Fibroblast of peridontal ligament (primary cell): ENCODE measurements at regions not wholly inside any gene's neighbourhood (a gene's known extent, or its start where the extent isn't known, plus 50 kb on each side); places are given as distances from the start of the nearest gene placed in this dataset.

Experiments
- DNase-seq: peaks from one replicate; pipeline ENCODE4 v3.0.0-alpha.2; 2010; ENCODE audit errors: extremely low read depth

DNA sequence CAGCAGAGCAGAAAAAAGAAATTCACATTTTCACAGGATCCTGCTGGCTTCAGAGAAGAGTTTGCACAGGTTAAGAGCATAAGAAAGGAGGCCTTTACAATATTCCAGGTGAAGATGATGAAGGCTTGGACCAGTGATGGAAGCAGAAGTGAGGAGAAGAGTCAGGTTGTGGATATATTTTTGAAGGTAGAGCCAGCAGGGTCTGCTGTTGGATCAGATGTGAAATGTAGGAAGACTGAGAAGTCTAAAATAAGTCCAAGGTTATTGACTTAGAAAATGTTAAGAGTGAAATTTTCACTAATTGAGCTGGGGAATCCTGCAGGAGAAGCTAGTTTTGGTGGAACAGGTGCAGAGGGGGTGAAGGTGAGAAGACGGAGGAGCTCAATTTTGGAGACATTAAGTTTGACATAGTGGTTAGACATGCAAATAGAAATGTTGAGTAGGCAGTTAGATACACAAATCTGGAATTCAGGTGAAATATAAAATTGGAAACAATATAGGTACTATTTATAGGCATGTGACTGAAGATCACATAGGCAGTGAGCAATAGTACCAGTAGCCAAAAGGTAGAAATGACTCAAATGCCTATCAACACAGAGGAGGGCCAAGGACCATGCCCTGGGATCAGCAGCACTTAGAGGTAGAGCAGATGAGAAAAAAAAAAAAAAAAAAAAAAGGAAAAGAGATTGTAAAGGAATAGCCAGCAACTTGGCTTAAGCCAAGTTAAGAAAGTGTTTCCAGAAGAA, 252.0 kb downstream of the AASDHPPT start:
- DNase-seq: no peak

DNA sequence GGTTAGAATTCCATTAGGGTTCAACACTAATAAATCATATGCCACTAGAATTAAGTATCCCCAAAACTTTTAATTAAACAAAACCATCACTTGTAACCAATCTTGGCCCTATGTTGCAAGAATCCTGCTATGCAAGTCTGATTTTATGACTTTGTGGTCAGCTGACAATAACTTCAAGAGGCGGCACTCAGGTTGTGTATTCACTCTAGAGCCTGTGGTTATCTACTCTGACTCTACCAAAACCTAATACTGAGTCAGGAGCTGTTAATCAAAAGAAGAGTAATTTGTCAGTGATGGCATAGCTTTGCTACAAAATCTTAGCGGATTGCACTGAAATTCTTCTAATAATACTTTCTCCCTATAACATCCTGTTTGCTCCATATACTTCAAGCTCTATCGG, 253.7 kb downstream of the AASDHPPT start:
- no peak for DNase-seq

DNA sequence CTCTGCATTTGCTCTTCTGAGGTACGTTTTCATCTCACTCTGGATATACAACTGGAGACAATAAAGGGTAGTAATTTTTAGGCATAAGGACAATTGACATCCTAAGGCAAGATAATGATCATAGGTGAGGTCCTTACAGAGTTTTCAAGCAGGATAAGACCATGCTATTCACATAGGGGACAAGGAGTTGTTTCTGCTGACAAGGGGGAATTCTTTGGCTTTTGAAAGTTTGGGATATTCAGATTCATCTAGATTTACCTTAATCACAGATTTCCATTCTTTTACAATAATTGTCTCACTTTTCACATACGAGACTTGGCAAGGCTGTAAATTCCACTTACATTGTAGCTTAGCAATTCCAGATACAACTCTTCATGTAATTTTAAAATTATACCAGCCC, 256.2 kb downstream of the AASDHPPT start:
- no peak for DNase-seq

DNA sequence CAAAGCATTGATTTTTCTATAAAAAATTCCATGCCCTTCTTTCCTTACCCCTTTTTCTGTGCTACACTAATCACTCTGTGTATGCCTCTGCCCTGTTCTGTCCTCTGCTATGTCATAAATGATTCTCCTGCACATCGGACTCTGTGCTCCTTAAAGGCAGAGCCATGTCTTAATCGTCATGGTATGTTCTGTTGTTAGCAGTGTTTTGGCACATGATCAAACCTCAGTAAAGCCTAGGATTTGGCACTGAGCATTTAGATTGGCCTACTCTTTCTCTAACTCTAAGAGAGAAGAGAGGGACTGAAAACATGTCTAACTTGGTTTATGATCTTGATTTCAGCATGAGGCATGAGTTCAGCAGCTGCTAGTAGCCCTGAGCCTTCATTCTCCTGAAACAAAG, 266.9 kb downstream of the AASDHPPT start:
- DNase-seq: peak; percentile 85

DNA sequence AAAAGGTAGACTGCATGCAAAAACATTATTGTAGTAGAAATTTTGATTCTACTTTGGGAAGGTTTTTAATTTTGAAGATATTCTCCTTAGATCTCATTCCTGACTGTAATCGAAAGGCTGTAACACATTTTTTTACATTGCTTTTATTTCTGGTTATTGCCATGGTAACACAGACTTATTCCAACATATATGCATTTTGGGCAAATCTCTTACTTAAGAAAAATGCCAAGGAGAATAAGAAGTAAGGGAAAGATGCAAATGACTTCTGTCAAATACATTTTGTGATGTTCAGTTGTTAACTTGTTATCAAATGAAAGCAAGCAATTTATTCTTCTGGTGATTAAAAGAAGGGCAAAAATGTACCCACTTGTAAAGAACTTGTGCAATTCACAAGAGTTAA, 267.5 kb downstream of the AASDHPPT start:
- DNase-seq: no peak

DNA sequence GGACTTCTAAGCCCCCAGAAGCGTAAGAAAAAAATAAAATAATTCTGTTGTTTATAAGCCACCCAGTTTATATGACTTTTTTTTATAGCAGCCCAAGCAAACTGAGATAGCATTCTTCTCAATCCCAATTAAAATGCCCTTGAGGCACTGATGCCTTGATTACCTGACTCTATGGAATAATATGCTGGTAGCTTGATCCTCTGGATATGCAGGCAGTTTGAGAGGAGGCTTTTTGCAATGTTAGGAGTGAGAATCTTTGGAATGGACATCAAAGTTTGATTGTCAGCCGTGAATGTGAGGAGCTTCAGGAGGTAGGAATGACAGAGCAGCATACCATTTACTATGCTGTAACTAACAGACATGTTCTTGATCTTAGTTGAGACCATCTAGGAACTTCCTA, 275.6 kb downstream of the AASDHPPT start:
- DNase-seq: no peak

DNA sequence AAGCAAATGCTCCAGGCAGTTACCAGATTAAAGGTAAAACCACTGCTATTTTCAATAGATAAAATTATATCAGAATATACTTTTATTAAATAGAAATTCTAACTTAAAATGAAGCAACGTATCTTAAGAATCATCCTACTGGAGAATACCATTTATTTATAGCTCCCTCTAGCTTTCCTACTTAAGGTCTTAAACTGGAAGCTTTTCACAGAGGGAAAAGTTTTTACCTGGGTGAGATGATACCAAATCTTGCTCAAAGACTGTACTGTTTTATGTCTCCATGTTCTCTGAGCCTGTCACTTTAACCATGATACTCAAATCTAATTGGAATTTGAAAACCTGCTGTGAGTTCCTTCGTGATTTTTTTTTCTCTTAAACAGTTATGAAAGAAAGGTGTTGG, 291.8 kb downstream of the AASDHPPT start:
- DNase-seq: peak; percentile 26

DNA sequence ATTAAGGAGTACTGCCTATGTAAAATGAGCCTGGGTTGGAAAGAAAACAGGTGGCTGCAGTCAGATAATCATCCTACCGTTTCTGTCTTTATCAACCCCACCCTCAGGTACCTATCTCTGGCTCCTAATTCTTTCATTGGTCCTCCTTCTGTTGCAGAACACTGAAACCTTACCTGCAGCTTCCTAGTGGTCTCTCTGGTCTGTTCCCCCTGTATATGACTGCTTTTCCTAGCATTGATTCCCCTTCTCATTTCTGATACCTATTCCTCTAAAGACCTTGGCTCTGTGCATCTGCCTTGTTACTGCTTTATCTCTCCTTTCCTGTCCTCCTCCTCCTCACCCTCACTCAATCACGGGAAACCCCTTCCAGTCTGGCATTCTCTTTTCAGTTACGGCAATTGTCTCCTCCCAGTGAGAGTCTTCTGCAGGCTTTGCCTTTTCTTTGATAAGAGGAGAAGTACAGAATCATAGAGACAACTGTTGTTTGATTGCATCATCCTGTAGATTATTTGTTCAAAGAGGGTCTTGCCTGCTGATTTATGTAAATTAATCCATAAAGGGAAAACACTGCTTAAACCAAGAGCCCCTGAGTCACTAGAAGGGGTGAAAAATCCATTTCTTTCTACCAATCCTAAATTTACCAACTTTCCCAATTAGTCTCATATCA, 301.2 kb downstream of the AASDHPPT start:
- no peak for DNase-seq

DNA sequence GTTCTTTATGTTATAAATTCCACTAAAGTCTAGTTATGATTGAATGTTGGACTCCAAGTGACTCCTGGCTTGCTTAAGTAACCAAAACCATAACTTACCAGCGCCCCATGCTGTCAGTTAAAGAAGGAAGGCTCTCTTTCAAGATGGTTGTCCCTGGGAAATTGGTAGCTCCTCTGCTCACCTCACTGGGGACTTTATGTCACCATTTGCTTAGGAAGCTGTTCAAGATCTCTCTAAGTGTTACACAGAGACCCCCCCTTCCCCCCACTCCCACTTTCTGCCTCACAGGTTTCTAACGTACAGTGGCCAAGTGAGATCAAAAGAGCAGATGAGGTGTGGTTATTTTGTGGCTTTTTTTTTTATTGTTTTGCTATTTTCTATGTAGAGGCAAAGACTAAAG, 301.8 kb downstream of the AASDHPPT start:
- no peak for DNase-seq

DNA sequence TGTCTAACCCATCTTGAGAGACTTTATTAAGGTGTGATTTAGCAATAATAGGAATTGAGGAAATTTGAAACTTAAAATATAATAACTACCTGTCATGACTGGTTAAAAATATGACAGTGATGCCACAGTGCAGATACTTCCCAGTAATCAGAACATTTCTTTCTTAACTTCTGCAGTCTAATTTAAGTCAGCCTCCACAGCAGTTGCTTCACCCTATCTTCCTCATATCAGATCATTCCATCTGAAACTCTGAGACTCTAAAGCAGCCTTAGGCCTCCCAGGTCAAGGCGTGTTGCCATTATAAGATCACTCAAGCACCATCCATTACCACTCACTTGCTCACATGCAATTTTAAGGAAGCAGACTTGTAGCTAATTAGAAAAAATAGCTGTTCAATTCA, 302.2 kb downstream of the AASDHPPT start:
- no peak for DNase-seq

DNA sequence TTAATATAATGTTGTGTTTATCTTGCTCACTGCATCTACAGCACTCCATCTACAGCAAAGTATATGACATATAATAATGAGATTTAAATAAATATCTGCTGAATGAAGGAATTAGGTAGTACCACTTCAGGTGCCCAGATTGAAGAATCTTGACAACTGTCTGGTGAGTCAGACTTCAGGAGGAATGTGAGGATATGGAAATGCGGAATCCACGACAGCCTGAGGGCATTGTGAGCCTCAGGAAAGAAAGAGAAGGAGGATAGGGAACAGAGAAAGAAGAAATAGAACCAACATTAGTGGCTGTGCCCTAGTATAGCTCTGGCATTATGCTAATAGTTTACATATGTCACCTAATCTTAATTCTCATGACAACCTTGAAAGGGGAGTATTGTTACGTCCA, 304.4 kb downstream of the AASDHPPT start:
- DNase-seq: no peak

DNA sequence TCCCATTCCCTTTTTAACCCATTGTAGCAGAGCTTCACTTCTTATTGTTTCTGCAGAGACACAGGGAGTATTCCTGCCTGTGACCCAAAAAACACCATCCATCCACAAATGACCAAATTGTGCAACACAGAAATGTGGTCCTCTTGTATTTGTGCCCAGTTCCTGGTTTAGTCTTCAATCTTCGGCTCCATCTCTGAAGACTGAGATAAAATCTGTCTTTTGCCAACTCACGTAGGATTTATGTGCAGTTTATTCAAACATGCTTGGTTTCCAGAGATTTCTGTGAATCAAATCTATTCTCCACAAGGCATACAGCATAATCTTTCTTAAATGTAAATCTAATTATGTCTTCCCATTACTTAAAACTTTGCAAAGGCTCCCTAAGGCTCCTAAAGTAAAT, 307.0 kb downstream of the AASDHPPT start:
- DNase-seq: no peak

DNA sequence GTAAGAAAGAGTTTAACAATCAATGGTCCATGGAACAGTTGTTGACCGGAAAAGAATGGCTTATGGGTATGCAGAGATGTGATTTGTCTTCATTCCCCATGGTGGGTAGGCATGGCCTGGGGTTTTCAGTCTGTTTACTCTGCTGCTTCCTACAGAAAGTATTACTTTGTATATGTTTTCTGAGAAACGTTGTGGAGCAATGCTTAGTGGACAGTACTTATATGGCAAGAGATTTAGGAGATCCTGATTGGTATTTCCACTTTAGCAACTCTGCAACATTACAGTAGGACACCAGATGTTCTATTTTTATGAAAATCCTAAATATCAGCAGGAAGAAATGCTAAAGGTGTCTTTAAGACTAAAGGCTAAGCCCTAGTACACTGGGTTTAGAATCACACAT, 309.1 kb downstream of the AASDHPPT start:
- no peak for DNase-seq

DNA sequence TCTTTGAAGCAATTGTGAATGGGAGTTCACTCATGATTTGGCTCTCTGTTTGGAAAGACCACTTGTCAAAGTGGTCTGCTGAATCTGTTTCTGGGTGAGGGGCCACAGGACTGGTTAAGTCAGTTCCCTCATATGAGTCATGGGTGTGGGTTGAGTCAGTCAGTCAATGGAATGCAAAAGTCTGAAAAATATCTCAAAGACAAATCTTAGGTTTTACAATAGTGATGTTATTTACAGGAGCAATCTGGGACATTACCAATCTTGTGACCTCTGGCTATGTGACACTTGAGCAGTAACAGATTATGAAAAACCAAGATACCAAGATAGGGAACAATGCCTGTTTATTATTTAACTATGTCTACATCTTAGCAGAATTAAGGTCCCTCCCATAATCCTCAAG, 311.6 kb downstream of the AASDHPPT start:
- DNase-seq: peak; percentile 61

DNA sequence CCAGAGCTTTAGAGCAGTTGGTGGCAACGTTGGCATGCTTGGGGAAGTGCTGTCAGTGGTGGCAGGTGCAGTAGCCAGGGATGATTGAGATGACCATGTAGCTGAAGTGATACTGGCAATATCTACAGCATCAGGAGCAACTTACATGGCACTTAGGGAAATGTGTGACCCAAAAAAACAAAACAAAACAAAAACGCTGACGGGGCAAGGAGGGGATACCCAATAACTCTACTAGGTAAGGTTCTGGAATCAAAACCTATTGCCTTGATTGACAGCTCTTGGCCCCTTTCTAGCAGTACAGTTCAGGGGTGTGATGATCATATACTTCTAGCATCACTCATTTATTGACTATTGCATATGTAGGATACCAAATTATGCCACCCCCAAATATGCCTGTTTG, 312.6 kb downstream of the AASDHPPT start:
- no peak for DNase-seq

DNA sequence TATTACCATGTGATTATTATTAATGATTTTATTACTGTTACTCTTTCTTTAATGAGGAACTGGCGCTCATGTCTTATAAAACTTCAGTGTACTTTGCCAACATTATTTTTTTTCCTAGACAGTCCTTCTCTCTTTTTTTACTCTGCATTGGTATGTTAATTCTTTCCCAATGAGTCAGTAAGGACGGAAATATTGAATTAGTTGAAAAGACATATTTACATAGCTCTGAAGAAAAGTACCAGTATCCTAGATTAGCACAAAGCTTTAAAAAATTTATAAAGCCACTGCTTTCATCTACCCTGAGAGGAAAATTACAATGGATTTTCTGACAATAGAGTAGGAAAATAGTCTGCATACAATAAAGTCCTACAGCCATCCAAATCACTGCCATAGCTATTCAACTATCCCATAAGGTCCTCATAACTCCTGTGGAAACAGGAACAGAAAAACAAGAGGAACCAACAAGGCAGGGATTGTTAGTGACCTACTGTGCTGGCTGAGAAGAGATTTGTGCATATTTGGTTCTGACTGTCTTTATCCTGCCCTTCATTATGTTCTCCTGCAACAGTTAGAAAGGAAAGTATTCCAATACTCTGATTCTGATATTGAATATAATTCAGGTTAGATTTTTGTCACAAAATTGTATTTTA, 314.4 kb downstream of the AASDHPPT start:
- peak; percentile 82 for DNase-seq

DNA sequence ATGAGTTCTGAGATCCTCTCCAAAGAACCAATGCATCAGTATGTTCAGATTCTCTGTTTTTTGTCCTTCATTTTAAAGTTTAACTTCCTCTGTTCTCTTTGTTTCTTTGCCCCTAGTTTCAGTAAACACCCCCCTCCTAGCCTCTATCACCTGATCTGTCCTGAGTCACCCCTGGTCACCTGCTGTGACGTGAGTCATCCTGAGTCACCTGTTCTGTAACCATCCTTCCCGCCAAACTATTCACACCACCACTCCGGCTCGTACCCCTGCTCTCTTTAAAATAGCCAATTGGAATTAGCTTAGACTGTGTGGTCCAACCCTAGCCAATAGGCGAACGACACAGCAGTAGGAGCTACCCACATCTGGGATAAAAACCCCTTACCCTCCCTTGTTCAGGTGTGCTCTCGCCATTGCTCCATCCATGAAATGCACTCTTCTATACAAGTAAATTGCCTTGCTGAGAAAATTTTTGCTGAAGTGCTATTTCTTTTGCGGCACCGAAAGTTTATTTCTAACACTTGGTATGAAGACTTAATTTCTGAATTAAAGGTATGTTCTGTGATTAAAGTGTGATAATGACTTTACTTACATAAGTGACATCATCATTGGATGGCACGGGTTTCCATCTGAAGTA, 318.4 kb downstream of the AASDHPPT start:
- no peak for DNase-seq

DNA sequence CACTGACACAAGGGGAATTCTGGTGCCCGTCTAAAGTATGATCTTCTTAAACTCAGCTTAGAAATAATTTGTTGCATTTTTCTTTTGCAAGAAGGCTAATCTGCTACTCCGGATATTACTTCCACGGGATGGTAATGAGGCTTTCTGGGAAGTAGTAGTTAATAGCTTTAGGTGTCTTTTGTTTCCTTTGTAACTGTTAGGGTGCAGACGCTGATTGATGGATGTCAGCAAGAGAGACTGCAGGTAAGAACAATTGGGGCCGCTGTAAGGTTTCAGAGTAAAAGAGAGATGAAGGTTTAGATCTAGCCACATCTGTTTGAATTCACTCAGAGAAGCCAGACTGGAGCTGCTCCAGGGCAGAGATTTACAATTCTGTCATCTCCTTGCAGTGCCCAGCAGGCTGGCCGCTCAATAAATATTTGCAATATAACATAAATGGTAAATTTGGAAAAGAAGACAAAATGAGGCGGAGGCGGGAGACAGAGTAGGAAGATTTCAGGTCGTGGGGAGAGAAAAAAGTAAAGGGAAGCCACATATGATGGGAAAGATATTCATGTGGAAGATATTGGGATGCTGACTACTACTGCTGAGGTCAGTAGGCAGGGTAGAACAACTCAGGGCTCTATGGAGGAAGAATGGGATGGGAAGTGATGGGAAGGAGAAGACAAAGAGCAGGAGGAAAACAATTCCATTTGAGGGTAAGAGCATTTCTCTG, 320.5 kb downstream of the AASDHPPT start:
- DNase-seq: no peak

DNA sequence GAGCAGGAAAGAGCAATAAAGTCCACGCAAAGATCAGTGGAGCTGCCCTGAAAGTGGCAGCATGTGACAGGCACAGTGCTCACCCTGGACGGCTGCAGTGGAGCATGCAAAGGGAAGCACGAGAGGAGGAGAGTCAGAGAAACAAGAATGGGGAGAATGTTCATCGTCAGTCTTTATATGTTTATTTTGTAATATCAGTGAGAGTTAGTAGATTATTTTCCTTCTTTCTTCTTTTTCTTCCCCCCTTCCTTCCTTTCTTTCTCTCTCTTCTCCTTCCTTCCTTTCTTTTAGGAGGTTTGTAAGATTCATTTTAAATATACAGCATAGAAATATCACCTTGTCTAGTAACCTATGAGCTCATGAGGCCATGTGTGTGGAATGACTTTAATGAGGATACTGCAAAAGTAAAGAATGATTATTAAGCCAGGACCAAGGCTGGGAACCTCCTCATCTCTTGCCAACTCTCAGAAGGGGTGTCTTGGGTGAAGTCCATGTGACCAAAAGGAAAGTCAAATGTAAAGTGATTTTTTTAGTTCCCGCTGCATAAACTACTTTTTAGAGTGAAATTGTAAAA, 321.1 kb downstream of the AASDHPPT start:
- DNase-seq: peak; percentile 51

DNA sequence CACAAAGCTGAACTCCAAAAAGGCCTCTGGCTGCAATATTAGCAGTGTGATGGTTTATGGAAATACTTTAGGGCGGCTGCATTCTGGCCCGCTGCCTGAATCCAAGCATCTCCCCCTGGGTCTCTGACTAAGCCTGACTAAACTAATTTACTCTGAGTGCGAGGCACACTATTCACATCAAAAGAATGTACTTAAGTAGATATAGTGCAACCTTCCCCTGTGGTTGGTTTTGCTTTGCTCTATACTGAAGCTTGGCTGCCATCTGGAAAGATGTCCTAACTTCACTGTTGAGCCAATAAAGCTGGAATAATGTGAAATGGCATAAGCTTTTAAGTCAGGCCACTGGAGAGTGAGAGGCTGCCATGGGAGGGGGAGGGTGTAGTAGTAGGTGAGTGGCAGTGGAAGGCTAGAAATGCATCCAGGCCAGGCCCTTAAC, 321.6 kb downstream of the AASDHPPT start:
- DNase-seq: peak; percentile 100

DNA sequence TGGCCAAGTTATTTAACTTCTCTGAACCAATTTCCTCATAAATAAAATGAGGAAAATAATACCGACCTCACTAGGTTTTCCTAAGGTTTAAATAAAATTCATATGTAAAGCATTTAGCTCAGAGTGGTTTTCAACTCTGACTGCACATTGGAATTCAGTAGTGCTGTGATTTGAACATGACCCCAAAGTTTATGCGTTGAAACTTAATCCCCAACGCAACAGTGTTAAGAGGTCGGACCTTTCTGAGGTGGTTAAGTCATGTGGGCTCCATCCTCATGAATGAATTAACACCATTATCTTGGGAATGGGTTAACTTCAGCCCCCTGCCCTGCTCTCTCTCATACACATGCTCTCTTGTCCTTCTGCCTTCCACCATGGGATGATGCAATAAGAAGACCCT, 322.2 kb downstream of the AASDHPPT start:
- DNase-seq: no peak
